Hepatocyte (in vitro differentiated cells): ENCODE measurements at regions not wholly inside any gene's neighbourhood (a gene's known extent, or its start where the extent isn't known, plus 50 kb on each side); places are given as distances from the start of the nearest gene placed in this dataset.

Source experiments
- DNase-seq: peaks from one replicate; pipeline ENCODE4 v3.0.0-alpha.2; 2016; ENCODE audit warnings: low spot score
- H2AFZ ChIP-seq: fragments of 200-600 bp; sonication (generic); 2 replicates; pipeline ENCODE4 v1.6.0; 2016; ENCODE audit warnings: antibody characterized with exemption, mild to moderate bottlenecking
- H3K27ac ChIP-seq: fragments of 200-600 bp; sonication (generic); 2 replicates; pipeline ENCODE4 v1.5.1; 2016; ENCODE audit warnings: mild to moderate bottlenecking
- H3K27me3 ChIP-seq: fragments of 200-600 bp; sonication (generic); 2 replicates; pipeline ENCODE4 v1.6.1; 2016
- H3K36me3 ChIP-seq: fragments of 200-600 bp; sonication (generic); replicated peaks from 2 replicates; pipeline ENCODE4 v1.5.1; 2016; ENCODE audit warnings: low read depth; ENCODE audit not compliant: insufficient read depth
- H3K4me1 ChIP-seq: fragments of 200-600 bp; sonication (generic); 2 replicates; pipeline ENCODE4 v1.5.1; 2016; ENCODE audit warnings: mild to moderate bottlenecking, moderate library complexity; ENCODE audit not compliant: insufficient read depth
- H3K4me2 ChIP-seq: fragments of 200-600 bp; sonication (generic); 2 replicates; pipeline ENCODE4 v1.6.0; 2016
- H3K4me3 ChIP-seq: fragments of 200-600 bp; sonication (generic); 2 replicates; pipeline ENCODE4 v1.5.1; 2016; ENCODE audit warnings: mild to moderate bottlenecking
- H3K79me2 ChIP-seq: fragments of 200-600 bp; sonication (generic); 2 replicates; pipeline ENCODE4 v1.6.0; 2017; ENCODE audit warnings: mild to moderate bottlenecking
- H3K9me2 ChIP-seq: fragments of 200-600 bp; sonication (generic); replicated peaks from 2 replicates; pipeline ENCODE4 v1.6.0; 2017; ENCODE audit warnings: mild to moderate bottlenecking; ENCODE audit not compliant: insufficient read depth
- H3K9me3 ChIP-seq: fragments of 200-600 bp; sonication (generic); 2 replicates; pipeline ENCODE4 v1.5.1; 2016; ENCODE audit warnings: low read depth, mild to moderate bottlenecking
- H4K20me1 ChIP-seq: fragments of 200-600 bp; sonication (generic); 2 replicates; pipeline ENCODE4 v1.6.0; 2016; ENCODE audit warnings: mild to moderate bottlenecking; ENCODE audit not compliant: insufficient read depth, poor library complexity, severe bottlenecking
- CTCF ChIP-seq: fragments of 200-600 bp; sonication (generic); IDR thresholded peaks from 2 replicates; pipeline ENCODE4 v1.5.1; 2016; ENCODE audit warnings: antibody characterized with exemption, mild to moderate bottlenecking; ENCODE audit not compliant: poor library complexity
- EZH2 ChIP-seq: fragments of 200-600 bp; sonication (generic); IDR thresholded peaks from 2 replicates; pipeline ENCODE4 v1.6.1; 2016; ENCODE audit warnings: antibody characterized with exemption, mild to moderate bottlenecking, borderline replicate concordance
- EZH2phosphoT487 ChIP-seq: fragments of 200-600 bp; sonication (generic); IDR thresholded peaks from one replicate; pipeline ENCODE4 v1.6.1; 2018; ENCODE audit warnings: antibody characterized with exemption, mild to moderate bottlenecking, low read depth, moderate library complexity; ENCODE audit not compliant: unreplicated experiment, severe bottlenecking
- WGBS: methylation state at CpG from one replicate; pipeline ENCODE4 v1.1.6; 2016; ENCODE audit warnings: low lambda C conversion rate; ENCODE audit errors: missing lambda C conversion rate; 5-methylcytosine and 5-hydroxymethylcytosine counted together

- H2AFZ ChIP-seq = no peak overlapping the region
- no peak overlapping the region for H3K27ac ChIP-seq
- H3K4me3 ChIP-seq = no peak overlapping the region
- no peaks in the 10 kb centered on the region for H3K36me3 ChIP-seq
- no peaks in the 10 kb centered on the region for H4K20me1 ChIP-seq
- DNase-seq = no peak
- WGBS = 67% methylated on average over 4 of the region's 4 CpGs
- H3K4me1 ChIP-seq = no peaks in the 10 kb centered on the region
- no peaks in the 10 kb centered on the region for H3K79me2 ChIP-seq
- H3K9me2 ChIP-seq = no peaks in the 10 kb centered on the region
- no peaks in the 10 kb centered on the region for H3K9me3 ChIP-seq
- TF ChIP-seq EZH2phosphoT487 = no peak
- TF ChIP-seq EZH2 = no peak
- no peak for TF ChIP-seq CTCF
- no peak overlapping the region for H3K4me2 ChIP-seq
- no peaks in the 10 kb centered on the region for H3K27me3 ChIP-seq
Observed at GRCh38 chr3:194991338-194991654, 279.7 kb downstream of the XXYLT1 start.

- H3K4me2 ChIP-seq = no peak overlapping the region
- TF ChIP-seq EZH2 = no peak
- no peak for TF ChIP-seq EZH2phosphoT487
- no peak for TF ChIP-seq CTCF
- H3K27ac ChIP-seq = no peak overlapping the region
- no peaks in the 10 kb centered on the region for H3K79me2 ChIP-seq
- 92% methylated on average over 10 of the region's 14 CpGs for WGBS
- H3K36me3 ChIP-seq = no peaks in the 10 kb centered on the region
- H3K27me3 ChIP-seq = no peaks in the 10 kb centered on the region
- H3K4me3 ChIP-seq = no peak overlapping the region
- no peak overlapping the region for H2AFZ ChIP-seq
- H3K9me3 ChIP-seq = no peaks in the 10 kb centered on the region
- no peaks in the 10 kb centered on the region for H4K20me1 ChIP-seq
- no peak for DNase-seq
- H3K4me1 ChIP-seq = no peaks in the 10 kb centered on the region
- no peaks in the 10 kb centered on the region for H3K9me2 ChIP-seq
Observed at GRCh38 chr3:194993896-194994295, 277.1 kb downstream of the XXYLT1 start.

- Histone ChIP-seq H3K9me3 (no peaks in the 10 kb centered on the region), H3K4me1 (no peaks in the 10 kb centered on the region), H3K4me2 (no peak overlapping the region), H3K36me3 (no peaks in the 10 kb centered on the region), H3K79me2 (no peaks in the 10 kb centered on the region), H3K4me3 (no peak overlapping the region), H3K27ac (no peak overlapping the region), H2AFZ (no peak overlapping the region), H3K9me2 (no peaks in the 10 kb centered on the region), H4K20me1 (no peaks in the 10 kb centered on the region), H3K27me3 (no peaks in the 10 kb centered on the region)
- no peak for TF ChIP-seq EZH2
- no peak for TF ChIP-seq EZH2phosphoT487
- no peak for TF ChIP-seq CTCF
- DNase-seq = no peak
- WGBS = 86% methylated on average over 6 of the region's 6 CpGs
Observed at GRCh38 chr3:194994551-194994981, 276.4 kb downstream of the XXYLT1 start.

GRCh38 chr3:194995334-194995733 is 275.6 kb downstream of the XXYLT1 start:
- WGBS = 67% methylated on average over 7 of the region's 7 CpGs
- peak; percentile 47 for DNase-seq
- H3K4me2 ChIP-seq = no peak overlapping the region

More at GRCh38 chr3:194995334-194995733, 275.6 kb downstream of the XXYLT1 start:
- Histone ChIP-seq H3K9me2 (no peaks in the 10 kb centered on the region), H4K20me1 (no peaks in the 10 kb centered on the region), H3K79me2 (no peaks in the 10 kb centered on the region), H3K4me3 (no peak overlapping the region), H3K27ac (no peak overlapping the region), H3K27me3 (no peaks in the 10 kb centered on the region), H3K9me3 (no peaks in the 10 kb centered on the region), H3K4me1 (no peaks in the 10 kb centered on the region), H3K36me3 (no peaks in the 10 kb centered on the region), H2AFZ (no peak overlapping the region)
- no peak for TF ChIP-seq EZH2phosphoT487
